Uterus (tissue), 2 donors: ENCODE measurements at regions not wholly inside any gene's neighbourhood (a gene's known extent, or its start where the extent isn't known, plus 50 kb on each side); places are given as distances from the start of the nearest gene placed in this dataset.

Experiments
- CTCF ChIP-seq, 4 experiments: fragments of 200-600 bp in 2 of 4; fragments of 450-650 bp in 2 of 4; sonication (generic) in 2 of 4; IDR thresholded peaks; one replicate each; pipeline ENCODE4 v1.5.1; 2016 to 2019; ENCODE audit warnings: antibody characterized with exemption in 4 of 4, mild to moderate bottlenecking in 2 of 4, moderate library complexity in 1 of 4
- POLR2A ChIP-seq, 2 donors: fragments of 450-650 bp; IDR thresholded peaks; one replicate each; pipeline ENCODE4 v1.6.1; 2016; ENCODE audit warnings: antibody characterized with exemption in 2 of 2, mild to moderate bottlenecking in 1 of 2, moderate library complexity in 1 of 2

- no peak for TF ChIP-seq CTCF (IDR thresholded peaks at IDR 0.05)
- no peak for TF ChIP-seq POLR2A (IDR thresholded peaks at IDR 0.05)
Measured at GRCh38 chr1:34547046-34547674, 207.7 kb upstream of the GJB5 start.
